Caco-2 (cell line): ENCODE measurements at regions not wholly inside any gene's neighbourhood (a gene's known extent, or its start where the extent isn't known, plus 50 kb on each side); places are given as distances from the start of the nearest gene placed in this dataset.

Experiments used
- BruUV-seq: library from RNA; stranded (reverse); fragments of 400-500 nt; replicated peaks from 2 replicates; lab custom pipeline; 2021; lab: Mats Ljungman, UMichigan
- CTCF ChIA-PET: fragments of 300-600 bp; sonication (Branson Sonifier 250); formaldehyde crosslinking; loops from one replicate; lab custom pipeline; 2022; ENCODE audit warnings: antibody characterized with exemption; lab: Charles Lee
- POLR2A ChIA-PET: fragments of 300-600 bp; sonication (Branson Sonifier 250); formaldehyde crosslinking; loops from one replicate; lab custom pipeline; 2022; ENCODE audit warnings: antibody characterized with exemption; lab: Charles Lee
- DNase-seq, 2 experiments: peaks; one replicate each; pipeline versions ENCODE4 v3.0.0 to v3.0.0-alpha.2; 2020 to 2022
- H3K27me3 ChIP-seq: replicated peaks from 2 replicates; pipeline ENCODE4 v1.6.0; 2011; ENCODE audit warnings: low read length; ENCODE audit not compliant: control insufficient read depth, insufficient read depth
- H3K36me3 ChIP-seq: 2 replicates; pipeline ENCODE4 v1.5.1; 2011; ENCODE audit warnings: low read length; ENCODE audit not compliant: control insufficient read depth, insufficient read depth
- H3K4me1 ChIP-seq: fragments of 250-450 bp; sonication (Bioruptor Pico); 2 replicates; pipeline ENCODE4 v1.5.1; 2020; ENCODE audit warnings: mild to moderate bottlenecking
- H3K4me3 ChIP-seq: 2 replicates; pipeline ENCODE4 v1.5.1; 2011; ENCODE audit warnings: low read depth, mild to moderate bottlenecking, control low read depth, low read length
- H3K9me3 ChIP-seq: fragments of 250-450 bp; sonication (Bioruptor Pico); 2 replicates; pipeline ENCODE4 v1.5.1; 2020; ENCODE audit warnings: mild to moderate bottlenecking, moderate library complexity
- H3K27ac Mint-ChIP-seq: one replicate; pipeline ENCODE4 v1.8.0; 2022; ENCODE audit warnings: mixed read lengths; ENCODE audit not compliant: unreplicated experiment
- H3K27me3 Mint-ChIP-seq: one replicate; pipeline ENCODE4 v1.8.0; 2022; ENCODE audit warnings: mixed read lengths; ENCODE audit not compliant: insufficient read depth, unreplicated experiment
- H3K36me3 Mint-ChIP-seq: one replicate; pipeline ENCODE4 v1.8.0; 2022; ENCODE audit warnings: mild to moderate bottlenecking, mixed read lengths; ENCODE audit not compliant: insufficient read depth, unreplicated experiment
- H3K4me1 Mint-ChIP-seq: one replicate; pipeline ENCODE4 v1.8.0; 2022; ENCODE audit warnings: low read depth, mixed read lengths; ENCODE audit not compliant: unreplicated experiment
- H3K4me3 Mint-ChIP-seq: one replicate; pipeline ENCODE4 v1.8.0; 2022; ENCODE audit warnings: mild to moderate bottlenecking, moderate library complexity, mixed read lengths; ENCODE audit not compliant: unreplicated experiment
- H3K9me3 Mint-ChIP-seq: one replicate; pipeline ENCODE4 v1.8.0; 2022; ENCODE audit warnings: mixed read lengths; ENCODE audit not compliant: unreplicated experiment
- CTCF ChIP-seq, 2 experiments: fragments of 200-600 bp in 1 of 2; IDR thresholded peaks; 1 replicate in 1 of 2; 2 replicates in 1 of 2; pipeline versions ENCODE4 v1.5.1 to v1.8.0; 2011 to 2022; ENCODE audit warnings: antibody characterized with exemption in 1 of 2, control low read depth in 1 of 2, inconsistent platforms in 1 of 2, low read depth in 1 of 2, low read length in 1 of 2, mild to moderate bottlenecking in 1 of 2, moderate library complexity in 1 of 2; ENCODE audit not compliant: insufficient read depth in 1 of 2, severe bottlenecking in 1 of 2, unreplicated experiment in 1 of 2
- intact Hi-C: fragments of 100-400 bp; cut with micrococcal nuclease; formaldehyde crosslinking; loops from one replicate; pipeline ENCODE4 v1.10.0; 2022; ENCODE audit not compliant: unreplicated experiment

GRCh38 chr15:55008421-55008820 is 188.3 kb downstream of the RSL24D1 start:
- ChIA-PET CTCF (no interaction called here), POLR2A (no interaction called here)
- no peak overlapping the region for H3K27ac Mint-ChIP-seq
- Histone ChIP-seq H3K4me3 (no peak overlapping the region), H3K9me3 (no peaks in the 10 kb centered on the region), H3K36me3 (no peaks in the 10 kb centered on the region), H3K4me1 (no peaks in the 10 kb centered on the region), H3K27me3 (no peaks in the 10 kb centered on the region)
- DNase-seq: no peak
- H3K9me3 Mint-ChIP-seq: no peaks in the 10 kb centered on the region
- no peak overlapping the region for H3K4me3 Mint-ChIP-seq
- H3K36me3 Mint-ChIP-seq: no peaks in the 10 kb centered on the region
- H3K4me1 Mint-ChIP-seq: no peaks in the 10 kb centered on the region
- H3K27me3 Mint-ChIP-seq: peaks cover 14% of the 10 kb centered on the region
- intact Hi-C loops: no loop called here
- no TSS peak for BruUV-seq
- TF ChIP-seq CTCF (IDR thresholded peaks at IDR 0.05; ENCODE audit: insufficient read depth in 1 of 2, low read depth in 1 of 2, low read length in 1 of 2, severe bottlenecking in 1 of 2, unreplicated experiment in 1 of 2): no peak

GRCh38 chr15:55007561-55007960 is 189.2 kb downstream of the RSL24D1 start:
- CTCF ChIA-PET: no interaction called here
- Histone ChIP-seq H3K36me3 (no peaks in the 10 kb centered on the region), H3K9me3 (no peaks in the 10 kb centered on the region), H3K4me1 (no peaks in the 10 kb centered on the region), H3K4me3 (no peak overlapping the region), H3K27me3 (no peaks in the 10 kb centered on the region)
- no TSS peak for BruUV-seq
- H3K36me3 Mint-ChIP-seq: no peaks in the 10 kb centered on the region
- no peaks in the 10 kb centered on the region for H3K9me3 Mint-ChIP-seq
- no peak for TF ChIP-seq CTCF (IDR thresholded peaks at IDR 0.05; ENCODE audit: insufficient read depth in 1 of 2, low read depth in 1 of 2, low read length in 1 of 2, severe bottlenecking in 1 of 2, unreplicated experiment in 1 of 2)
- H3K27ac Mint-ChIP-seq: no peak overlapping the region
- no peak overlapping the region for H3K4me3 Mint-ChIP-seq
- DNase-seq: no peak
- POLR2A ChIA-PET: no interaction called here
- peaks cover 14% of the 10 kb centered on the region for H3K27me3 Mint-ChIP-seq
- H3K4me1 Mint-ChIP-seq: no peaks in the 10 kb centered on the region
- intact Hi-C loops: no loop called here

GRCh38 chr15:55005679-55006078 is 191.1 kb downstream of the RSL24D1 start:
- Histone ChIP-seq H3K4me1 (no peaks in the 10 kb centered on the region), H3K9me3 (no peaks in the 10 kb centered on the region), H3K4me3 (no peak overlapping the region), H3K36me3 (no peaks in the 10 kb centered on the region), H3K27me3 (no peaks in the 10 kb centered on the region)
- no peak for DNase-seq
- TF ChIP-seq CTCF (IDR thresholded peaks at IDR 0.05; ENCODE audit: insufficient read depth in 1 of 2, low read depth in 1 of 2, low read length in 1 of 2, severe bottlenecking in 1 of 2, unreplicated experiment in 1 of 2): no peak
- H3K36me3 Mint-ChIP-seq: no peaks in the 10 kb centered on the region
- no peak overlapping the region for H3K27ac Mint-ChIP-seq
- ChIA-PET CTCF (no interaction called here), POLR2A (no interaction called here)
- intact Hi-C loops: no loop called here
- no TSS peak for BruUV-seq
- no peaks in the 10 kb centered on the region for H3K4me1 Mint-ChIP-seq
- no peak overlapping the region for H3K4me3 Mint-ChIP-seq
- no peaks in the 10 kb centered on the region for H3K9me3 Mint-ChIP-seq
- H3K27me3 Mint-ChIP-seq: peaks cover 14% of the 10 kb centered on the region
